HEK293 (cell line): ENCODE measurements at regions not wholly inside any gene's neighbourhood (a gene's known extent, or its start where the extent isn't known, plus 50 kb on each side); places are given as distances from the start of the nearest gene placed in this dataset.

Experiments
- CTCF ChIP-seq: fragments of 450-650 bp; formaldehyde crosslinking; IDR thresholded peaks from 2 replicates; pipeline ENCODE4 v1.5.1; 2016; ENCODE audit warnings: missing biosample characterization, missing genetic modification characterization
- HOXA7 ChIP-seq: sonication (generic); formaldehyde crosslinking; IDR thresholded peaks from 2 replicates; pipeline ENCODE4 v1.8.1; 2022; ENCODE audit warnings: missing genetic modification reagents, borderline replicate concordance
- KLF1 ChIP-seq: fragments of 450-650 bp; formaldehyde crosslinking; IDR thresholded peaks from 2 replicates; pipeline ENCODE4 v1.5.1; 2016; ENCODE audit warnings: missing biosample characterization, missing genetic modification characterization
- KLF10 ChIP-seq: fragments of 450-650 bp; IDR thresholded peaks from 2 replicates; pipeline ENCODE4 v1.5.1; 2018; ENCODE audit warnings: missing biosample characterization, mild to moderate bottlenecking, missing genetic modification characterization
- KLF9 ChIP-seq: fragments of 450-650 bp; formaldehyde crosslinking; IDR thresholded peaks from 2 replicates; pipeline ENCODE4 v1.5.1; 2016; ENCODE audit warnings: missing biosample characterization, missing genetic modification characterization, low read depth
- MYNN ChIP-seq: fragments of 450-650 bp; formaldehyde crosslinking; IDR thresholded peaks from 2 replicates; pipeline ENCODE4 v1.5.1; 2016; ENCODE audit warnings: missing biosample characterization, missing genetic modification characterization, borderline replicate concordance
- RBAK ChIP-seq: fragments of 450-650 bp; formaldehyde crosslinking; IDR thresholded peaks from 2 replicates; pipeline ENCODE4 v1.5.1; 2016; ENCODE audit warnings: missing biosample characterization, missing genetic modification characterization
- ZNF549 ChIP-seq: fragments of 450-650 bp; IDR thresholded peaks from 2 replicates; pipeline ENCODE4 v1.5.1; 2018; ENCODE audit warnings: missing biosample characterization, missing genetic modification characterization, mild to moderate bottlenecking, inconsistent platforms, moderate library complexity
- ZNF830 ChIP-seq: fragments of 450-650 bp; IDR thresholded peaks from 2 replicates; pipeline ENCODE4 v1.5.0; 2018; ENCODE audit warnings: missing biosample characterization, missing genetic modification characterization, low read depth, mild to moderate bottlenecking, moderate library complexity
- TF ChIP-seq, protein P1 (sequence below): fragments of 450-650 bp; formaldehyde crosslinking; IDR thresholded peaks from 2 replicates; pipeline ENCODE4 v1.5.1; 2016; ENCODE audit warnings: missing biosample characterization, missing genetic modification characterization
- TF ChIP-seq, protein P2 (sequence below): fragments of 450-650 bp; formaldehyde crosslinking; IDR thresholded peaks from 2 replicates; pipeline ENCODE4 v1.5.1; 2016; ENCODE audit warnings: missing biosample characterization, missing genetic modification characterization, borderline replicate concordance

DNA sequence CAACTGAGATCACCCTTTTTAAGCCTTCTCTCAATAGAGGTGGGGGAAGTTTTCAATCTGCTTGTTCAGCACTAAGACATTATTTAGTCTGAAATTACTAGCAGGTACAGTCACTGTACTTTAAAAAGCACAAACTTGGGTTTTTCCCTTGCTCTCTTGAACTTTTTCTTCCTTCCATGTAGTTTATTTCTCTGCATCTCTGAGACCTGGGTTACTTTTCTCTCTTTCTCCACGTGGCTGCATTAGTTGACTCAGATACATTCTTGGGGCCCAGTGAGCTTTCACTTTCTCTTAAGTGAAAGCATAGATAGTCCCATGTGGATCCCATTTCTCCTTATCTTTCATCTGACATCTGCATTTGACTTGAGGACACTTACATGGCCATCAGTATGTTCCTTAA, 433.9 kb upstream of the MAP3K7 start:
- TF ChIP-seq CTCF (tag by site-specific recombination) = no peak
- no peak for TF ChIP-seq MYNN (tag by site-specific recombination)
- no peak for TF ChIP-seq KLF10 (tag by site-specific recombination)
- no peak for TF ChIP-seq KLF1 (tag by site-specific recombination)
- TF ChIP-seq, protein P1, sequence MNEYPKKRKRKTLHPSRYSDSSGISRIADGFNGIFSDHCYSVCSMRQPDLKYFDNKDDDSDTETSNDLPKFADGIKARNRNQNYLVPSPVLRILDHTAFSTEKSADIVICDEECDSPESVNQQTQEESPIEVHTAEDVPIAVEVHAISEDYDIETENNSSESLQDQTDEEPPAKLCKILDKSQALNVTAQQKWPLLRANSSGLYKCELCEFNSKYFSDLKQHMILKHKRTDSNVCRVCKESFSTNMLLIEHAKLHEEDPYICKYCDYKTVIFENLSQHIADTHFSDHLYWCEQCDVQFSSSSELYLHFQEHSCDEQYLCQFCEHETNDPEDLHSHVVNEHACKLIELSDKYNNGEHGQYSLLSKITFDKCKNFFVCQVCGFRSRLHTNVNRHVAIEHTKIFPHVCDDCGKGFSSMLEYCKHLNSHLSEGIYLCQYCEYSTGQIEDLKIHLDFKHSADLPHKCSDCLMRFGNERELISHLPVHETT = no peak
- TF ChIP-seq, protein P2, sequence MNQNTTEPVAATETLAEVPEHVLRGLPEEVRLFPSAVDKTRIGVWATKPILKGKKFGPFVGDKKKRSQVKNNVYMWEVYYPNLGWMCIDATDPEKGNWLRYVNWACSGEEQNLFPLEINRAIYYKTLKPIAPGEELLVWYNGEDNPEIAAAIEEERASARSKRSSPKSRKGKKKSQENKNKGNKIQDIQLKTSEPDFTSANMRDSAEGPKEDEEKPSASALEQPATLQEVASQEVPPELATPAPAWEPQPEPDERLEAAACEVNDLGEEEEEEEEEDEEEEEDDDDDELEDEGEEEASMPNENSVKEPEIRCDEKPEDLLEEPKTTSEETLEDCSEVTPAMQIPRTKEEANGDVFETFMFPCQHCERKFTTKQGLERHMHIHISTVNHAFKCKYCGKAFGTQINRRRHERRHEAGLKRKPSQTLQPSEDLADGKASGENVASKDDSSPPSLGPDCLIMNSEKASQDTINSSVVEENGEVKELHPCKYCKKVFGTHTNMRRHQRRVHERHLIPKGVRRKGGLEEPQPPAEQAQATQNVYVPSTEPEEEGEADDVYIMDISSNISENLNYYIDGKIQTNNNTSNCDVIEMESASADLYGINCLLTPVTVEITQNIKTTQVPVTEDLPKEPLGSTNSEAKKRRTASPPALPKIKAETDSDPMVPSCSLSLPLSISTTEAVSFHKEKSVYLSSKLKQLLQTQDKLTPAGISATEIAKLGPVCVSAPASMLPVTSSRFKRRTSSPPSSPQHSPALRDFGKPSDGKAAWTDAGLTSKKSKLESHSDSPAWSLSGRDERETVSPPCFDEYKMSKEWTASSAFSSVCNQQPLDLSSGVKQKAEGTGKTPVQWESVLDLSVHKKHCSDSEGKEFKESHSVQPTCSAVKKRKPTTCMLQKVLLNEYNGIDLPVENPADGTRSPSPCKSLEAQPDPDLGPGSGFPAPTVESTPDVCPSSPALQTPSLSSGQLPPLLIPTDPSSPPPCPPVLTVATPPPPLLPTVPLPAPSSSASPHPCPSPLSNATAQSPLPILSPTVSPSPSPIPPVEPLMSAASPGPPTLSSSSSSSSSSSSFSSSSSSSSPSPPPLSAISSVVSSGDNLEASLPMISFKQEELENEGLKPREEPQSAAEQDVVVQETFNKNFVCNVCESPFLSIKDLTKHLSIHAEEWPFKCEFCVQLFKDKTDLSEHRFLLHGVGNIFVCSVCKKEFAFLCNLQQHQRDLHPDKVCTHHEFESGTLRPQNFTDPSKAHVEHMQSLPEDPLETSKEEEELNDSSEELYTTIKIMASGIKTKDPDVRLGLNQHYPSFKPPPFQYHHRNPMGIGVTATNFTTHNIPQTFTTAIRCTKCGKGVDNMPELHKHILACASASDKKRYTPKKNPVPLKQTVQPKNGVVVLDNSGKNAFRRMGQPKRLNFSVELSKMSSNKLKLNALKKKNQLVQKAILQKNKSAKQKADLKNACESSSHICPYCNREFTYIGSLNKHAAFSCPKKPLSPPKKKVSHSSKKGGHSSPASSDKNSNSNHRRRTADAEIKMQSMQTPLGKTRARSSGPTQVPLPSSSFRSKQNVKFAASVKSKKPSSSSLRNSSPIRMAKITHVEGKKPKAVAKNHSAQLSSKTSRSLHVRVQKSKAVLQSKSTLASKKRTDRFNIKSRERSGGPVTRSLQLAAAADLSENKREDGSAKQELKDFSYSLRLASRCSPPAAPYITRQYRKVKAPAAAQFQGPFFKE (tag by site-specific recombination) = no peak
- TF ChIP-seq ZNF830 = no peak
- no peak for TF ChIP-seq HOXA7 (CRISPR knock-in tag)
- TF ChIP-seq ZNF549 (tag by site-specific recombination) = no peak
- no peak for TF ChIP-seq KLF9
- no peak for TF ChIP-seq RBAK (tag by site-specific recombination)
